ENCODE measurements at regions not wholly inside any gene's neighbourhood (a gene's known extent, or its start where the extent isn't known, plus 50 kb on each side); places are given as distances from the start of the nearest gene placed in this dataset.
"Not testable (repeated sequence)": the region's sequence is repeated elsewhere in the genome, so short reads cannot be mapped to it uniquely, and the experiment has no call there.

DNA sequence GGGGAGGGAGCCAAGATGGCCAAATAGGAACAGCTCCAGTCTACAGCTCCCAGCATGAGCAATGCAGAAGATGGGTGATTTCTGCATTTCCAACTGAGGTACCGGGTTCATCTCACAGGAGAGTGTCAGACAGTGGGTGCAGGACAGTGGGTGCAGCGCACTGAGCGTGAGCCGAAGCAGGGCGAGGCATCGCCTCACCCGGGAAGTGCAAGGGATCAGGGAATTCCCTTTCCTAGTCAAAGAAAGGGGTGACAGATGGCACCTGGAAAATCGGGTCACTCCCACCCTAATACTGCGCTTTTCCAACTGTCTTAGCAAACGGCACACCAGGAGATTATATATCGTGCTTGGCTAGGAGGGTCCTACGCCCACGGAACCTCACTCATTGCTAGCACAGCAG, 75.0 kb upstream of the RMP24 start:
- TF ChIP-seq, protein P1, sequence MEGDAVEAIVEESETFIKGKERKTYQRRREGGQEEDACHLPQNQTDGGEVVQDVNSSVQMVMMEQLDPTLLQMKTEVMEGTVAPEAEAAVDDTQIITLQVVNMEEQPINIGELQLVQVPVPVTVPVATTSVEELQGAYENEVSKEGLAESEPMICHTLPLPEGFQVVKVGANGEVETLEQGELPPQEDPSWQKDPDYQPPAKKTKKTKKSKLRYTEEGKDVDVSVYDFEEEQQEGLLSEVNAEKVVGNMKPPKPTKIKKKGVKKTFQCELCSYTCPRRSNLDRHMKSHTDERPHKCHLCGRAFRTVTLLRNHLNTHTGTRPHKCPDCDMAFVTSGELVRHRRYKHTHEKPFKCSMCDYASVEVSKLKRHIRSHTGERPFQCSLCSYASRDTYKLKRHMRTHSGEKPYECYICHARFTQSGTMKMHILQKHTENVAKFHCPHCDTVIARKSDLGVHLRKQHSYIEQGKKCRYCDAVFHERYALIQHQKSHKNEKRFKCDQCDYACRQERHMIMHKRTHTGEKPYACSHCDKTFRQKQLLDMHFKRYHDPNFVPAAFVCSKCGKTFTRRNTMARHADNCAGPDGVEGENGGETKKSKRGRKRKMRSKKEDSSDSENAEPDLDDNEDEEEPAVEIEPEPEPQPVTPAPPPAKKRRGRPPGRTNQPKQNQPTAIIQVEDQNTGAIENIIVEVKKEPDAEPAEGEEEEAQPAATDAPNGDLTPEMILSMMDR (conservative IDR thresholded peaks at IDR 0.05 in 1 of 2, IDR thresholded peaks at IDR 0.05 in 1 of 2; ENCODE audit: extremely low read depth in 1 of 2, insufficient read depth in 1 of 2, low read depth in 1 of 2, low read length in 2 of 2): not testable (repeated sequence)
- not testable (repeated sequence) for TF ChIP-seq EZH2 (IDR thresholded peaks at IDR 0.05; ENCODE audit: borderline replicate concordance, low read length)

All from mammary epithelial cell (primary cell).